Hepatocyte (in vitro differentiated cells): ENCODE measurements at regions not wholly inside any gene's neighbourhood (a gene's known extent, or its start where the extent isn't known, plus 50 kb on each side); places are given as distances from the start of the nearest gene placed in this dataset.

Experiments used
- DNase-seq: peaks from one replicate; pipeline ENCODE4 v3.0.0-alpha.2; 2016; ENCODE audit warnings: low spot score
- H2AFZ ChIP-seq: fragments of 200-600 bp; sonication (generic); 2 replicates; pipeline ENCODE4 v1.6.0; 2016; ENCODE audit warnings: antibody characterized with exemption, mild to moderate bottlenecking
- H3K27ac ChIP-seq: fragments of 200-600 bp; sonication (generic); 2 replicates; pipeline ENCODE4 v1.5.1; 2016; ENCODE audit warnings: mild to moderate bottlenecking
- H3K27me3 ChIP-seq: fragments of 200-600 bp; sonication (generic); 2 replicates; pipeline ENCODE4 v1.6.1; 2016
- H3K36me3 ChIP-seq: fragments of 200-600 bp; sonication (generic); replicated peaks from 2 replicates; pipeline ENCODE4 v1.5.1; 2016; ENCODE audit warnings: low read depth; ENCODE audit not compliant: insufficient read depth
- H3K4me1 ChIP-seq: fragments of 200-600 bp; sonication (generic); 2 replicates; pipeline ENCODE4 v1.5.1; 2016; ENCODE audit warnings: mild to moderate bottlenecking, moderate library complexity; ENCODE audit not compliant: insufficient read depth
- H3K4me2 ChIP-seq: fragments of 200-600 bp; sonication (generic); 2 replicates; pipeline ENCODE4 v1.6.0; 2016
- H3K4me3 ChIP-seq: fragments of 200-600 bp; sonication (generic); 2 replicates; pipeline ENCODE4 v1.5.1; 2016; ENCODE audit warnings: mild to moderate bottlenecking
- H3K79me2 ChIP-seq: fragments of 200-600 bp; sonication (generic); 2 replicates; pipeline ENCODE4 v1.6.0; 2017; ENCODE audit warnings: mild to moderate bottlenecking
- H3K9me2 ChIP-seq: fragments of 200-600 bp; sonication (generic); replicated peaks from 2 replicates; pipeline ENCODE4 v1.6.0; 2017; ENCODE audit warnings: mild to moderate bottlenecking; ENCODE audit not compliant: insufficient read depth
- H3K9me3 ChIP-seq: fragments of 200-600 bp; sonication (generic); 2 replicates; pipeline ENCODE4 v1.5.1; 2016; ENCODE audit warnings: low read depth, mild to moderate bottlenecking
- H4K20me1 ChIP-seq: fragments of 200-600 bp; sonication (generic); 2 replicates; pipeline ENCODE4 v1.6.0; 2016; ENCODE audit warnings: mild to moderate bottlenecking; ENCODE audit not compliant: insufficient read depth, poor library complexity, severe bottlenecking
- EZH2 ChIP-seq: fragments of 200-600 bp; sonication (generic); IDR thresholded peaks from 2 replicates; pipeline ENCODE4 v1.6.1; 2016; ENCODE audit warnings: antibody characterized with exemption, mild to moderate bottlenecking, borderline replicate concordance
- EZH2phosphoT487 ChIP-seq: fragments of 200-600 bp; sonication (generic); IDR thresholded peaks from one replicate; pipeline ENCODE4 v1.6.1; 2018; ENCODE audit warnings: antibody characterized with exemption, mild to moderate bottlenecking, low read depth, moderate library complexity; ENCODE audit not compliant: unreplicated experiment, severe bottlenecking
- WGBS: methylation state at CpG from one replicate; pipeline ENCODE4 v1.1.6; 2016; ENCODE audit warnings: low lambda C conversion rate; ENCODE audit errors: missing lambda C conversion rate; 5-methylcytosine and 5-hydroxymethylcytosine counted together
- TF ChIP-seq, protein P1 (sequence below): fragments of 200-600 bp; sonication (generic); IDR thresholded peaks from 2 replicates; pipeline ENCODE4 v1.5.1; 2016; ENCODE audit warnings: antibody characterized with exemption, mild to moderate bottlenecking; ENCODE audit not compliant: poor library complexity

GRCh38 chr12:82176761-82177490 lies 181.3 kb downstream of the CCDC59 start:
- H3K9me2 ChIP-seq, result no peaks in the 10 kb centered on the region
- H3K9me3 ChIP-seq, result no peaks in the 10 kb centered on the region
- no peaks in the 10 kb centered on the region for H3K36me3 ChIP-seq
- H3K4me1 ChIP-seq, result no peaks in the 10 kb centered on the region
- no peaks in the 10 kb centered on the region for H3K79me2 ChIP-seq
- H3K4me3 ChIP-seq, result no peak overlapping the region
- no peak for DNase-seq
- TF ChIP-seq EZH2 (no peak), EZH2phosphoT487 (no peak)
- TF ChIP-seq, protein P1, sequence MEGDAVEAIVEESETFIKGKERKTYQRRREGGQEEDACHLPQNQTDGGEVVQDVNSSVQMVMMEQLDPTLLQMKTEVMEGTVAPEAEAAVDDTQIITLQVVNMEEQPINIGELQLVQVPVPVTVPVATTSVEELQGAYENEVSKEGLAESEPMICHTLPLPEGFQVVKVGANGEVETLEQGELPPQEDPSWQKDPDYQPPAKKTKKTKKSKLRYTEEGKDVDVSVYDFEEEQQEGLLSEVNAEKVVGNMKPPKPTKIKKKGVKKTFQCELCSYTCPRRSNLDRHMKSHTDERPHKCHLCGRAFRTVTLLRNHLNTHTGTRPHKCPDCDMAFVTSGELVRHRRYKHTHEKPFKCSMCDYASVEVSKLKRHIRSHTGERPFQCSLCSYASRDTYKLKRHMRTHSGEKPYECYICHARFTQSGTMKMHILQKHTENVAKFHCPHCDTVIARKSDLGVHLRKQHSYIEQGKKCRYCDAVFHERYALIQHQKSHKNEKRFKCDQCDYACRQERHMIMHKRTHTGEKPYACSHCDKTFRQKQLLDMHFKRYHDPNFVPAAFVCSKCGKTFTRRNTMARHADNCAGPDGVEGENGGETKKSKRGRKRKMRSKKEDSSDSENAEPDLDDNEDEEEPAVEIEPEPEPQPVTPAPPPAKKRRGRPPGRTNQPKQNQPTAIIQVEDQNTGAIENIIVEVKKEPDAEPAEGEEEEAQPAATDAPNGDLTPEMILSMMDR, result no peak
- H2AFZ ChIP-seq, result no peak overlapping the region
- 69% methylated on average over 5 of the region's 5 CpGs for WGBS
- H3K27ac ChIP-seq, result no peak overlapping the region
- no peaks in the 10 kb centered on the region for H3K27me3 ChIP-seq
- H3K4me2 ChIP-seq, result no peak overlapping the region
- H4K20me1 ChIP-seq, result no peaks in the 10 kb centered on the region

DNA sequence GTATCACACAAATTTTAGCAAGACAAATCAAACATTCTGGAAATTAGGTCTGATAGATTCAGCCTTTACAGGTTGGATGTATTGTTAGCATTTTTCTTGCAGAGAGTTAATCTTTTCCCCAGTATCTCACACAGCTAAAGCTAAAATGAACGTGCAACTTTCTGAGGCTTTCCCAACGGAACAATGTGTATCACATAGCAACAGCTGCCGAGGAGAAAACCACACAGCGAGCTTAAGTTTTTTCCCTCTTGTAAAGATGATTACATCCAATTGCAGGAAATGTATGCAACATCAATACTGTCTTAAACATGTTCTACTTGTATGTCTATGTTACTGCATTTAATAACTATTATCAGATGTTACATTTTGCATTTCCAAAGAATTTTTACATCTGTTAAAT lies 182.2 kb downstream of the CCDC59 start:
- Histone ChIP-seq H3K4me2 (no peak overlapping the region), H2AFZ (no peak overlapping the region), H3K9me2 (no peaks in the 10 kb centered on the region), H3K27me3 (no peaks in the 10 kb centered on the region), H3K4me3 (no peak overlapping the region), H3K9me3 (no peaks in the 10 kb centered on the region), H3K4me1 (no peaks in the 10 kb centered on the region), H4K20me1 (no peaks in the 10 kb centered on the region), H3K36me3 (no peaks in the 10 kb centered on the region), H3K27ac (no peak overlapping the region), H3K79me2 (no peaks in the 10 kb centered on the region)
- DNase-seq, result no peak
- 55% methylated on average over 4 of the region's 4 CpGs for WGBS
- TF ChIP-seq, protein P1, result no peak
- no peak for TF ChIP-seq EZH2phosphoT487

GRCh38 chr12:82174936-82175335 lies 183.3 kb downstream of the CCDC59 start:
- whole genome bisulfite sequencing, result 57% methylated on average over 2 of the region's 2 CpGs
- no peaks in the 10 kb centered on the region for H3K36me3 ChIP-seq
- no peak for DNase-seq
- TF ChIP-seq EZH2phosphoT487 (no peak), EZH2 (no peak)
- TF ChIP-seq, protein P1, result no peak
- H3K27me3 ChIP-seq, result no peaks in the 10 kb centered on the region
- no peak overlapping the region for H3K4me3 ChIP-seq
- H3K9me3 ChIP-seq, result no peaks in the 10 kb centered on the region
- no peak overlapping the region for H3K27ac ChIP-seq
- H3K79me2 ChIP-seq, result no peaks in the 10 kb centered on the region
- no peaks in the 10 kb centered on the region for H4K20me1 ChIP-seq
- no peaks in the 10 kb centered on the region for H3K9me2 ChIP-seq
- H3K4me1 ChIP-seq, result no peaks in the 10 kb centered on the region
- H3K4me2 ChIP-seq, result no peak overlapping the region
- no peak overlapping the region for H2AFZ ChIP-seq
